PC-9 (cell line): ENCODE measurements at regions not wholly inside any gene's neighbourhood (a gene's known extent, or its start where the extent isn't known, plus 50 kb on each side); places are given as distances from the start of the nearest gene placed in this dataset.

ENCODE experiments used
- EZH2 ChIP-seq: fragments of 200-600 bp; sonication (generic); IDR thresholded peaks from 2 replicates; pipeline ENCODE4 v1.8.0; 2017; ENCODE audit warnings: antibody characterized with exemption, low read depth
- TF ChIP-seq, protein P1 (sequence below): fragments of 200-600 bp; sonication (generic); conservative IDR thresholded peaks from 2 replicates; pipeline ENCODE4 v1.6.1; 2017; ENCODE audit warnings: mixed run types, antibody characterized with exemption, mild to moderate bottlenecking, moderate library complexity

DNA sequence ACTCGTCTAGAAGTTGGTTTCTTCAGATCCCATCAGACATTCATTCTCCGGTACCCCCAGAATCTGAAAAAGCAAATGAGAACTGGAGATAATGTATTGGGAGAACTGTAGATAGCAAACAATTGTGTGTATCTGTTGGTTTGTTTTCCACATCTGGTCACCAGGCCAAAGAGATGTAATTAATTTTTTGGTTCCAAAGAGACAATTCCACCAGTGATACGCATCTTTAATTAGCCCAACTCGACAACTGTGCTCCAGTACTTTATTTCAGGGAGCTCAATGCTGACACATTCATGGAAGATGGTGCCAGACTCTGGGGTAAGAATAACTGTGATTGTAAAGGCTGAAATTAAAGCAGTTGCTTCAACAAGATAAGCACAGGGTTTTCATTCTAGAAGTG, 74.5 kb downstream of the NPTX2 start:
- TF ChIP-seq, protein P1, sequence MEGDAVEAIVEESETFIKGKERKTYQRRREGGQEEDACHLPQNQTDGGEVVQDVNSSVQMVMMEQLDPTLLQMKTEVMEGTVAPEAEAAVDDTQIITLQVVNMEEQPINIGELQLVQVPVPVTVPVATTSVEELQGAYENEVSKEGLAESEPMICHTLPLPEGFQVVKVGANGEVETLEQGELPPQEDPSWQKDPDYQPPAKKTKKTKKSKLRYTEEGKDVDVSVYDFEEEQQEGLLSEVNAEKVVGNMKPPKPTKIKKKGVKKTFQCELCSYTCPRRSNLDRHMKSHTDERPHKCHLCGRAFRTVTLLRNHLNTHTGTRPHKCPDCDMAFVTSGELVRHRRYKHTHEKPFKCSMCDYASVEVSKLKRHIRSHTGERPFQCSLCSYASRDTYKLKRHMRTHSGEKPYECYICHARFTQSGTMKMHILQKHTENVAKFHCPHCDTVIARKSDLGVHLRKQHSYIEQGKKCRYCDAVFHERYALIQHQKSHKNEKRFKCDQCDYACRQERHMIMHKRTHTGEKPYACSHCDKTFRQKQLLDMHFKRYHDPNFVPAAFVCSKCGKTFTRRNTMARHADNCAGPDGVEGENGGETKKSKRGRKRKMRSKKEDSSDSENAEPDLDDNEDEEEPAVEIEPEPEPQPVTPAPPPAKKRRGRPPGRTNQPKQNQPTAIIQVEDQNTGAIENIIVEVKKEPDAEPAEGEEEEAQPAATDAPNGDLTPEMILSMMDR: no peak
- no peak for TF ChIP-seq EZH2
